ENCODE measurements at regions not wholly inside any gene's neighbourhood (a gene's known extent, or its start where the extent isn't known, plus 50 kb on each side); places are given as distances from the start of the nearest gene placed in this dataset.
A peak's percentile ranks its signal among the peaks of the same experiment; 100 is the strongest.

GRCh38 chr12:19972325-19973288 lies 395.7 kb upstream of the PDE3A start:
- Histone ChIP-seq H2BK15ac (ENCODE audit: low read length) (no peak overlapping the region), H3K4ac (ENCODE audit: low read length) (no peak overlapping the region), H3K27ac (replicated peaks; ENCODE audit: low read length) (no peak overlapping the region), H3K9me3 (replicated peaks in 1 of 2; ENCODE audit: control insufficient read depth in 2 of 2, insufficient read depth in 1 of 2, low read depth in 1 of 2, low read length in 2 of 2) (no peaks in the 10 kb centered on the region), H3K23ac (ENCODE audit: low read depth, low read length, poor library complexity) (no peak overlapping the region), H2BK12ac (ENCODE audit: low read length) (no peak overlapping the region), H3K36me3 (replicated peaks in 1 of 2; ENCODE audit: control insufficient read depth in 2 of 2, insufficient read depth in 2 of 2, low read length in 2 of 2) (no peaks in the 10 kb centered on the region), H2BK5ac (ENCODE audit: low read length) (no peak overlapping the region), H3K18ac (ENCODE audit: low read length) (no peak overlapping the region), H4K8ac (ENCODE audit: low read depth, low read length) (no peak overlapping the region), H3K4me2 (ENCODE audit: insufficient read depth, low read length, poor library complexity, severe bottlenecking) (no peak overlapping the region), H4K91ac (ENCODE audit: low read depth, low read length, poor library complexity) (no peak overlapping the region), H3K14ac (ENCODE audit: low read length) (no peak overlapping the region), H2AFZ (ENCODE audit: low read length) (peak overlapping the region; percentile 60), H3K4me1 (ENCODE audit: control insufficient read depth in 2 of 2, insufficient read depth in 1 of 2, low read depth in 1 of 2, low read length in 2 of 2) (peaks cover 4 to 33% of the 10 kb centered on the region in 2 donors), H2AK5ac (ENCODE audit: low read depth, low read length) (no peak overlapping the region), H3K4me3 (ENCODE audit: low read length in 2 of 2) (no peak overlapping the region), H2BK120ac (ENCODE audit: low read depth, low read length) (no peak overlapping the region), H3K27me3 (ENCODE audit: control insufficient read depth in 3 of 3, insufficient read depth in 3 of 3, low read depth in 1 of 3, low read length in 3 of 3) (no peaks in the 10 kb centered on the region), H3K79me1 (ENCODE audit: low read depth, low read length) (no peaks in the 10 kb centered on the region), H3K9ac (ENCODE audit: low read depth, low read length, poor library complexity) (no peak overlapping the region)
- DNase-seq (ENCODE audit: low spot score), result no peak
- no CpG with 5 or more reads among the region's 11 CpGs for WGBS, 2 donors (ENCODE audit: extremely low coverage in 2 of 2, insufficient read length in 2 of 2, insufficient replicate concordance in 1 of 2)

GRCh38 chr12:19978193-19978592 lies 390.1 kb upstream of the PDE3A start:
- Histone ChIP-seq H4K91ac (ENCODE audit: low read depth, low read length, poor library complexity) (no peak overlapping the region), H2AK5ac (ENCODE audit: low read depth, low read length) (no peak overlapping the region), H3K9me3 (replicated peaks in 1 of 2; ENCODE audit: control insufficient read depth in 2 of 2, insufficient read depth in 1 of 2, low read depth in 1 of 2, low read length in 2 of 2) (no peaks in the 10 kb centered on the region), H3K4me3 (ENCODE audit: low read length in 2 of 2) (no peak overlapping the region), H2BK12ac (ENCODE audit: low read length) (no peak overlapping the region), H3K23ac (ENCODE audit: low read depth, low read length, poor library complexity) (no peak overlapping the region), H3K14ac (ENCODE audit: low read length) (no peak overlapping the region), H3K36me3 (replicated peaks in 1 of 2; ENCODE audit: control insufficient read depth in 2 of 2, insufficient read depth in 2 of 2, low read length in 2 of 2) (no peaks in the 10 kb centered on the region), H3K4me2 (ENCODE audit: insufficient read depth, low read length, poor library complexity, severe bottlenecking) (no peak overlapping the region), H3K18ac (ENCODE audit: low read length) (no peak overlapping the region), H4K8ac (ENCODE audit: low read depth, low read length) (no peak overlapping the region), H3K27me3 (ENCODE audit: control insufficient read depth in 3 of 3, insufficient read depth in 3 of 3, low read depth in 1 of 3, low read length in 3 of 3) (no peaks in the 10 kb centered on the region), H2BK120ac (ENCODE audit: low read depth, low read length) (no peak overlapping the region), H2AFZ (ENCODE audit: low read length) (no peak overlapping the region), H3K27ac (replicated peaks; ENCODE audit: low read length) (no peak overlapping the region), H2BK15ac (ENCODE audit: low read length) (no peak overlapping the region), H3K9ac (ENCODE audit: low read depth, low read length, poor library complexity) (no peak overlapping the region), H2BK5ac (ENCODE audit: low read length) (no peak overlapping the region), H3K4me1 (ENCODE audit: control insufficient read depth in 2 of 2, insufficient read depth in 1 of 2, low read depth in 1 of 2, low read length in 2 of 2) (no peaks in the 10 kb centered on the region), H3K4ac (ENCODE audit: low read length) (no peak overlapping the region), H3K79me1 (ENCODE audit: low read depth, low read length) (no peaks in the 10 kb centered on the region)
- no peak for DNase-seq (ENCODE audit: low spot score)

GRCh38 chr12:19979584-19979983 lies 388.8 kb upstream of the PDE3A start:
- H2BK12ac ChIP-seq (ENCODE audit: low read length), result no peak overlapping the region
- no peaks in the 10 kb centered on the region for H3K9me3 ChIP-seq (replicated peaks in 1 of 2; ENCODE audit: control insufficient read depth in 2 of 2, insufficient read depth in 1 of 2, low read depth in 1 of 2, low read length in 2 of 2)
- no peak overlapping the region for H3K27ac ChIP-seq (replicated peaks; ENCODE audit: low read length)
- WGBS, 2 donors (ENCODE audit: extremely low coverage in 2 of 2, insufficient read length in 2 of 2, insufficient replicate concordance in 1 of 2), result no CpG with 5 or more reads among the region's 3 CpGs
- no peak overlapping the region for H2AK5ac ChIP-seq (ENCODE audit: low read depth, low read length)
- no peak overlapping the region for H4K8ac ChIP-seq (ENCODE audit: low read depth, low read length)
- no peak overlapping the region for H2BK120ac ChIP-seq (ENCODE audit: low read depth, low read length)
- no peak for DNase-seq (ENCODE audit: low spot score)
- no peak overlapping the region for H3K18ac ChIP-seq (ENCODE audit: low read length)
- no peak overlapping the region for H3K4me3 ChIP-seq (ENCODE audit: low read length in 2 of 2)
- H3K4me2 ChIP-seq (ENCODE audit: insufficient read depth, low read length, poor library complexity, severe bottlenecking), result no peak overlapping the region
- H3K27me3 ChIP-seq (ENCODE audit: control insufficient read depth in 3 of 3, insufficient read depth in 3 of 3, low read depth in 1 of 3, low read length in 3 of 3), result no peaks in the 10 kb centered on the region
- no peak overlapping the region for H4K91ac ChIP-seq (ENCODE audit: low read depth, low read length, poor library complexity)
- no peaks in the 10 kb centered on the region for H3K4me1 ChIP-seq (ENCODE audit: control insufficient read depth in 2 of 2, insufficient read depth in 1 of 2, low read depth in 1 of 2, low read length in 2 of 2)
- no peaks in the 10 kb centered on the region for H3K79me1 ChIP-seq (ENCODE audit: low read depth, low read length)
- H3K23ac ChIP-seq (ENCODE audit: low read depth, low read length, poor library complexity), result no peak overlapping the region
- H2BK15ac ChIP-seq (ENCODE audit: low read length), result no peak overlapping the region
- no peak overlapping the region for H3K4ac ChIP-seq (ENCODE audit: low read length)
- no peak overlapping the region for H2AFZ ChIP-seq (ENCODE audit: low read length)
- H2BK5ac ChIP-seq (ENCODE audit: low read length), result no peak overlapping the region
- H3K36me3 ChIP-seq (replicated peaks in 1 of 2; ENCODE audit: control insufficient read depth in 2 of 2, insufficient read depth in 2 of 2, low read length in 2 of 2), result no peaks in the 10 kb centered on the region
- H3K9ac ChIP-seq (ENCODE audit: low read depth, low read length, poor library complexity), result no peak overlapping the region
- H3K14ac ChIP-seq (ENCODE audit: low read length), result no peak overlapping the region

DNA sequence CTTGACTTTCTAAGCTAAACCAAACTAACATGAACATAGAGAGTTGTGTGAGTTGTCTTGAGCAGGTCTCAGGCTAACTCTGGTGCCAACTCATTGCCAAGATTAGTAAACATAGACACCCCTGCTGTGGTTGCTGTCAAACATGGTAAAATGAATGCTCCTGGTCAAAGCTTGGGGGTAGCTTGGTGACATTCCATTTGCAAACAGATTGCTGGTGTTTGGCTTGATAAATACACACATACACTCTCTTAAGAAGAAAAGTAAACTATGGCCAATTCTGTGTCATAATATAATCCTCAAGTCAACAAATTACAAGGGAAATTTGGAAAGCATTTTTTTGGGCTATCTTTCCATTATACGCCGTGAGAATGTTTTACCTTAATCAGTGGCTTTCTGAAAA lies 386.4 kb upstream of the PDE3A start:
- H3K4ac ChIP-seq (ENCODE audit: low read length), result no peak overlapping the region
- no peak overlapping the region for H3K9ac ChIP-seq (ENCODE audit: low read depth, low read length, poor library complexity)
- no peak overlapping the region for H2BK120ac ChIP-seq (ENCODE audit: low read depth, low read length)
- DNase-seq (ENCODE audit: low spot score), result no peak
- whole genome bisulfite sequencing, 2 donors (ENCODE audit: extremely low coverage in 2 of 2, insufficient read length in 2 of 2, insufficient replicate concordance in 1 of 2), result no CpG with 5 or more reads among the region's 2 CpGs
- H3K23ac ChIP-seq (ENCODE audit: low read depth, low read length, poor library complexity), result no peak overlapping the region
- H3K14ac ChIP-seq (ENCODE audit: low read length), result no peak overlapping the region
- H3K4me1 ChIP-seq (ENCODE audit: control insufficient read depth in 2 of 2, insufficient read depth in 1 of 2, low read depth in 1 of 2, low read length in 2 of 2), result no peaks in the 10 kb centered on the region
- H2AFZ ChIP-seq (ENCODE audit: low read length), result no peak overlapping the region
- no peak overlapping the region for H3K27ac ChIP-seq (replicated peaks; ENCODE audit: low read length)
- no peaks in the 10 kb centered on the region for H3K27me3 ChIP-seq (ENCODE audit: control insufficient read depth in 3 of 3, insufficient read depth in 3 of 3, low read depth in 1 of 3, low read length in 3 of 3)
- H4K8ac ChIP-seq (ENCODE audit: low read depth, low read length), result no peak overlapping the region
- no peak overlapping the region for H2BK5ac ChIP-seq (ENCODE audit: low read length)
- H3K36me3 ChIP-seq (replicated peaks in 1 of 2; ENCODE audit: control insufficient read depth in 2 of 2, insufficient read depth in 2 of 2, low read length in 2 of 2), result no peaks in the 10 kb centered on the region
- H3K18ac ChIP-seq (ENCODE audit: low read length), result no peak overlapping the region
- no peak overlapping the region for H3K4me2 ChIP-seq (ENCODE audit: insufficient read depth, low read length, poor library complexity, severe bottlenecking)
- no peak overlapping the region for H4K91ac ChIP-seq (ENCODE audit: low read depth, low read length, poor library complexity)
- H2AK5ac ChIP-seq (ENCODE audit: low read depth, low read length), result no peak overlapping the region
- no peaks in the 10 kb centered on the region for H3K9me3 ChIP-seq (replicated peaks in 1 of 2; ENCODE audit: control insufficient read depth in 2 of 2, insufficient read depth in 1 of 2, low read depth in 1 of 2, low read length in 2 of 2)
- no peak overlapping the region for H2BK12ac ChIP-seq (ENCODE audit: low read length)
- no peaks in the 10 kb centered on the region for H3K79me1 ChIP-seq (ENCODE audit: low read depth, low read length)
- no peak overlapping the region for H2BK15ac ChIP-seq (ENCODE audit: low read length)
- H3K4me3 ChIP-seq (ENCODE audit: low read length in 2 of 2), result no peak overlapping the region
